ENCODE measurements at regions not wholly inside any gene's neighbourhood (a gene's known extent, or its start where the extent isn't known, plus 50 kb on each side); places are given as distances from the start of the nearest gene placed in this dataset.
"Not testable (repeated sequence)": the region's sequence is repeated elsewhere in the genome, so short reads cannot be mapped to it uniquely, and the experiment has no call there.

DNA sequence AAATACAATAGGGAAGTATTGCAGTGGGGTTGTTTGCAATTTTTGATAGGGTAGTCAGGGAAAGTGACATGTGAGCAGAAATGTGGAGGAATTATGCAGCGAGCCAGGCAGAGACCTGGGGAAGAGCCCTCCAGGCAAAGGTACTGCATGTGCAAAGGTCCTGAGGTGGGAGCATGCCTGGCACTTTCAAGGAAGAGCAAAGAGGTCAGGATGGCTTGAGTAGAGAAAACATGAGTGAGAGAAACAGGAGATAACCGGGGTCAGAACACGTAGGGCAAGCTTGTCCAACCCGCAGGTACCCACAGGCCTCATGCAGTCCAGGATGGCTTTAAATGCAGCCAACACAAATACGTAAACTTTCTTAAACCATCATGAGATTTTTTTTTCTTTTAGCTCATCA, 71.0 kb downstream of the COQ2 start:
- no peak for DNase-seq (ENCODE audit: low read depth in 1 of 2, low spot score in 1 of 2)
- TF ChIP-seq JUND (IDR thresholded peaks at IDR 0.05; ENCODE audit: low read depth), result no peak
- in situ Hi-C loops (cut with HindIII; ENCODE audit: low pct_unique_long_range_greater_than_20kb, low sequenced_read_pairs), result no loop called here

DNA sequence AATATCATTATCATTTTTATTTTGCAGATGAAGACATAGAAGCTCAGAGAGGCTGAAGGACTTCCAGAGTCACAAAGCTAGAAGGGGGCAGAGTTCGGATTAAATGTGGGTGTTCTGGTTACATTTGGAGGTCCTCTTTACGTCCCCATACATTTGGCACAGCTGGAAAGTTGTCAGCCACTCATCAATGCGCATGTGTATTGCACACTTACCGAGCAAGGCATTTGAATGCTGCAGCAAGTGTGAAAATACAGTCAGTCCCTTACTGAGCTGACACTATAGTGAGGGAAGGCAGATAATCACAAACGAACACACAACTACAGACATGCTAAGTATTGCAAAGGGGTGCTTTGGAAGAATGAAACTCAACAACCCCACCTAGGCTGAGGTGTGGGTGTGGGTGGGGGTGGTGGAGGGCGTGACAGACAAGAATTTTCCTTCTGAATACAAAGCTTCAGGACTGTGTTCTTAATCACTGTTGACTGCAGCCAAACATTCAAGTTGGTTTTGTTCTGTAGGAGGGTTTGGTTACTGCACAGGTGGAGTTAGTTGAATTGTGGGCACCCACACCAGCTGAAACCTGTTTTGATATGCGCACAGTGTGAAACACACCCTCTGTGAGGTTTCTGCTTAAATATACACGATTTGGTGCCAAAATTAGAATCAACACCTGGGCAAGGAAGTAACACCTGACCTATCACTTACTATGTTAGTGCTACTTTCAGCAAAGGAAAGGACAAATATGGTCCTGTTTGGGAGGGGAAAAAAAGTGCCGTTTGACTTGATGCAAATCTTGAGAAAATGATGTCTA, 72.4 kb downstream of the COQ2 start:
- in situ Hi-C loops (cut with HindIII; ENCODE audit: low pct_unique_long_range_greater_than_20kb, low sequenced_read_pairs), result no loop called here
- no peak for TF ChIP-seq JUND (IDR thresholded peaks at IDR 0.05; ENCODE audit: low read depth)
- no peak for DNase-seq (ENCODE audit: low read depth in 1 of 2, low spot score in 1 of 2)

GRCh38 chr4:83209419-83209818, 75.2 kb downstream of the COQ2 start:
- TF ChIP-seq JUND (IDR thresholded peaks at IDR 0.05; ENCODE audit: low read depth), result no peak
- in situ Hi-C loops (cut with HindIII; ENCODE audit: low pct_unique_long_range_greater_than_20kb, low sequenced_read_pairs), result no loop called here
- no peak for DNase-seq (ENCODE audit: low read depth in 1 of 2, low spot score in 1 of 2)

GRCh38 chr4:83208371-83209365, 75.9 kb downstream of the COQ2 start:
- TF ChIP-seq JUND (IDR thresholded peaks at IDR 0.05; ENCODE audit: low read depth), result peak; percentile 51; the same call in 1 of the 2 replicates
- peak; percentile 6 to 57 for DNase-seq (ENCODE audit: low read depth in 1 of 2, low spot score in 1 of 2)
- in situ Hi-C loops (cut with HindIII; ENCODE audit: low pct_unique_long_range_greater_than_20kb, low sequenced_read_pairs), result no loop called here

DNA sequence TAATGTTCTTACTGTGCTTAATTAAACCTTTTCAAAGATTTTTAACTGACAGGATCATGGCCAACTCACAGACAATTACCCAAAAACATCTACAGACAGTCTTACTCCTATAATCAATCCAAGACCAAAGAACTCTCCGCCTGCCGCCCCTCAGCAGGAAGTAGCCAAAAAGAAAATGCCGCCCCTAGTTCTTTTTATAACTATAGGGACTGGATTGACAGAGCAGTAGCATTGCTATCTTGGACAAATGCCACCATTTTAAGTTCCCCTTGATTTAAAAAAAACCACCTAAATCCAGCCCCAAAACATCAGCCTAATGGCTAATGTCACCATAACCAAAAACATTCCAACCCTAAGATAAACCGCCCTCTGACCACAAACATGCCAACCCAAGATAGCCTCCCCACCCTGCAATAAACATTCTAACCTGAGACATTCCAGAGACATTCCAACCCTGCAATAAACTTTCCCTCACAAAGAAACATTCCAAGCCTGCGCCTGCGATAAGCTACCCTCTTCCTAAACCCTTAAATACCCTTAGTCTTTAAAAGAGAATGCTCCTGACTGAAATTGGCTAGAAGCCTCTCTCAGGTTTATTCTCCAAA, 77.0 kb downstream of the COQ2 start:
- peak in 1 of 2 experiments; percentile 30 for DNase-seq (ENCODE audit: low read depth in 1 of 2, low spot score in 1 of 2)
- in situ Hi-C loops (cut with HindIII; ENCODE audit: low pct_unique_long_range_greater_than_20kb, low sequenced_read_pairs), result no loop called here
- no peak for TF ChIP-seq JUND (IDR thresholded peaks at IDR 0.05; ENCODE audit: low read depth)

DNA sequence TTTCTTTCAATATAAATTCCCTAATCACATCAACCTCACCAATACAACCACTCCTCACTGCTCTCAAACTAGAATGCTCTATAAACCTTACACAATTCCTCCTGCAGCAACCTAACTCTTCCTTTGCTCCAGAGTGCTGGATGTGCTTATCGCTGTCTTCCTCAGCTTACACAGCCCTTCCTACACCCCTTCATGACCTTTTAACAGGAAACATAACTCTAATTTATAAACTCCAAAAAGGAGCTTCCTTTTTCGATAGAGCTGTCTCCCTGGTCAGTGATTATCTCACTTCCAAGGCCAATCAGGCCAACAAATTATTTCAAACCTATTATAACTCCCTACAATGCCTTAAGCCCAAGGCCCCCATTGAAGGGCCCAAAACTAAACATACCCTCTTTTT, 78.8 kb downstream of the COQ2 start:
- DNase-seq (ENCODE audit: low read depth in 1 of 2, low spot score in 1 of 2), result no peak
- no peak for TF ChIP-seq JUND (IDR thresholded peaks at IDR 0.05; ENCODE audit: low read depth)
- in situ Hi-C loops (cut with HindIII; ENCODE audit: low pct_unique_long_range_greater_than_20kb, low sequenced_read_pairs), result no loop called here

DNA sequence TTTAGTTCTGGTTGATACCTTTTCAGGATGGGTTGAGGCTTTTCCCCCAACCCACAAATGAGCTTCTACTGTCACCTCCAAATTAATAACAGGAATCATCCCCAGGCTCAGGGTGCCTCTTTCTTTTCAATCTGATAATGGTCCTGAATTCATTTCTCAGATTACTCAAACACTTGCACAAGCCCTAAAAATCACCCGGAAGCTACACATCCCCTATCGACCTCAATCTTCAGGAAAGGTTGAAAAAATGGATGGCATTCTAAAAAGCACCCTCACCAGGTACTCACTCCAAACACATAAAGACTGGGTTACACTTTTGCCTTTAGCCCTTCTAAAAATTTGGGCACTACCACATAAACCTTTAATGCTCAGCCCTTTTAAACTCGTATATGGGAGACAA, 79.9 kb downstream of the COQ2 start:
- in situ Hi-C loops (cut with HindIII; ENCODE audit: low pct_unique_long_range_greater_than_20kb, low sequenced_read_pairs), result no loop called here
- no peak for TF ChIP-seq JUND (IDR thresholded peaks at IDR 0.05; ENCODE audit: low read depth)
- DNase-seq (ENCODE audit: low read depth in 1 of 2, low spot score in 1 of 2), result no peak

DNA sequence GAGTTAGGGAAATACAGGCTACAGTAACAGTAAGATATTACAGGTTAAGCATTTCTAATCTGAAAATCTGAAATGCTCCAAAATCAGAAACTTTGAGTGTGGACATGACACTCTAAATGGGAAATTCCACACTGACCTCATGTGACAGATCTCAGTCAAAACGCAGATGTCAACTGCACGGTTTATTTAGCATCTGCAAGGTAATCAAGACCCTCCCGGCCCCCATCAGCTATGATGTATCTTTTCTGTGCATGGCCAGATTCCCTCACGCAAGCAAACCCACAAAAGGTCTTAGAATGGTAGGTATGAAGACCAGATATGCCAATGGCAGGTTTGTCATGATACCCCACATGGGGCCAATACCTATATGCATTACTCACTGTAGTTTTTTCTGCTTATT, 82.8 kb downstream of the COQ2 start:
- in situ Hi-C loops (cut with HindIII; ENCODE audit: low pct_unique_long_range_greater_than_20kb, low sequenced_read_pairs), result no loop called here
- no peak for TF ChIP-seq JUND (IDR thresholded peaks at IDR 0.05; ENCODE audit: low read depth)
- DNase-seq (ENCODE audit: low read depth in 1 of 2, low spot score in 1 of 2), result no peak

GRCh38 chr4:83197555-83198235, 83.2 kb upstream of the PLAC8 start:
- DNase-seq (ENCODE audit: low read depth in 1 of 2, low spot score in 1 of 2), result no peak
- in situ Hi-C loops (cut with HindIII; ENCODE audit: low pct_unique_long_range_greater_than_20kb, low sequenced_read_pairs), result no loop called here
- no peak for TF ChIP-seq JUND (IDR thresholded peaks at IDR 0.05; ENCODE audit: low read depth)

DNA sequence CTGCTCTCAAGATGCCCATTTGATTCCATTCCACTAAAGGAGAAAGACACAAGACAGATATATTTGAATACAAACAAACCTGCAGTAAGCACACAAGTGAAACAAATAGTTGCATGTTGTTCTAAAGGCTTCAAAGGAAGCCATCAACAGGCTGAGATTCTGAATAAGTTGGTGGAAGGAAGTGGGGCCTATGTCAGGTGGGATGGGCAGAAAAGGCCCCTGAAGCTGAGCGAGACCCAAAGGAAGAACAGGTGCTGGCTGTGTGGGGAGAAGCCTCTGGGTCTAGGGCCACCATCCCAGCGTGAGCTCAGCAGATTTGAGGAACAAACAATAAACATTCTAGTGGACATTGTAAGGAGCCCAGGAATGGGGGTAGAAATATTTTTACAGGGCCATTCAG, 82.4 kb upstream of the PLAC8 start:
- DNase-seq (ENCODE audit: low read depth in 1 of 2, low spot score in 1 of 2), result no peak
- no peak for TF ChIP-seq JUND (IDR thresholded peaks at IDR 0.05; ENCODE audit: low read depth)
- in situ Hi-C loops (cut with HindIII; ENCODE audit: low pct_unique_long_range_greater_than_20kb, low sequenced_read_pairs), result no loop called here

GRCh38 chr4:83195269-83195668, 80.7 kb upstream of the PLAC8 start:
- TF ChIP-seq JUND (IDR thresholded peaks at IDR 0.05; ENCODE audit: low read depth), result no peak
- in situ Hi-C loops (cut with HindIII; ENCODE audit: low pct_unique_long_range_greater_than_20kb, low sequenced_read_pairs), result no loop called here
- no peak for DNase-seq (ENCODE audit: low read depth in 1 of 2, low spot score in 1 of 2)

DNA sequence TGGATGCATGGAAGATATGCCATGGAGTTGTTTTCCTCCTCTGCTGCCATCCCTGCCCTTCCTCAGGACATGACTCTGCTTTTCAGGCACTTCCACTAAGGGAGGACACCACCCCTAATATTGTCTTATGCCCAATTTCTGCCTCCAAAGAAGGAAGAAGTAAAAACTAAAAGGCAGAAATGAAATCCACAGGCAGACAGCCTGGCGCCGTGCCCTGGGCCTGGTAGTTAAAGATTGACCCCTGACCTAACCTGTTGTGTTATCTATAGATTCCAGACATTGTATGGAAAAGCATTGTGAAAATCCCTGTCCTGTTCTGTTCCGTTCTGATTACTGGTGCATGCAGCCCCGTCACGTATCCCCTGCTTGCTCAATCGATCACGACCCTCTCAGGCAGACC, 80.1 kb upstream of the PLAC8 start:
- DNase-seq (ENCODE audit: low read depth in 1 of 2, low spot score in 1 of 2); in situ Hi-C loops (cut with HindIII; ENCODE audit: low pct_unique_long_range_greater_than_20kb, low sequenced_read_pairs): not testable (repeated sequence)

Measured in T47D (cell line).